GM18505 (cell line): ENCODE measurements at regions not wholly inside any gene's neighbourhood (a gene's known extent, or its start where the extent isn't known, plus 50 kb on each side); places are given as distances from the start of the nearest gene placed in this dataset.

Experiments used
- ATAC-seq: cut with Tn5 transposase; IDR thresholded peaks from one replicate; pipeline ENCODE4 v1.9.1; 2021; ENCODE audit not compliant: unreplicated experiment
- POLR2A ChIP-seq: IDR thresholded peaks from 4 replicates; pipeline ENCODE4 v1.6.1; 2011; ENCODE audit warnings: borderline replicate concordance; ENCODE audit not compliant: insufficient read depth, insufficient read length; ENCODE audit errors: extremely low read depth

DNA sequence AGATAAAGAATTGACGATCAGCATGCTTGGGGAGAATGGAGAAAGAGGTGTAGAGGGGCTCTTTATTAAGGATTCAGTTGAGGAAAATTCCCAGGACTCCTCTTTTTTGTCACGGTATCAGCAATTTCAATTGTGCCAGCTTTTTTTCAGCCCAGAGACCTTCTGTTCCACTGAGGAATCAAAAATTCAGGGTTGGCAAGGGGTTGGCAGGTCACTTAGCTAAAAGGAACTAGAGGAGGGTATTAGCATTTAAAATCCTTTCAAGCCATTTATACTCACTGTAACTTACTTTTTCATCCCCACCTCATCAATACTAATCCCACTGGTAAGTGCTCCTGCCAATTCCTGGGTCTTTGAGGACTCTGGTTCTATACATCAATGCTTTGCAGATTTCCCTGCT, 757.5 kb upstream of the COBL start:
- TF ChIP-seq POLR2A = no peak
- no peak for ATAC-seq

DNA sequence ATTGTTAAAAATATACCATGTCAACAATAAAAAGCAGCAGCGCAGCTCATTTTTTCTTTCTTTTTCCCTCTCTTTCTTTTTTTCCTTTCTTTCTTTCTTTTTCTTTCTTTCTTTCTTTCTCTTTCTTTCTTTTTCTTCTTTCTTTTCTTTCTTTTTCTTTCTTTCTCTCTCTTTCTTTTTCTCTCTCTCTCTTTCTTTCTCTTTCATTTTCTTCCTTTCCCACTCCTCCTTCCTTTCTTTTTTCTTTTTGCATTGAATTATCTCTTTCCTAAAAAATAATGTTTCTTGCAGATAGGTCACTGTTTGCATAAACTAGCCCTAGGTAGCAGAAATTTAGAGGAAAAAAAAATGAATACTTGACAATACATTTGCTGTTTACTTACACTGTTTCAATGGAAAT, 755.1 kb upstream of the COBL start:
- TF ChIP-seq POLR2A = no peak
- ATAC-seq = no peak

DNA sequence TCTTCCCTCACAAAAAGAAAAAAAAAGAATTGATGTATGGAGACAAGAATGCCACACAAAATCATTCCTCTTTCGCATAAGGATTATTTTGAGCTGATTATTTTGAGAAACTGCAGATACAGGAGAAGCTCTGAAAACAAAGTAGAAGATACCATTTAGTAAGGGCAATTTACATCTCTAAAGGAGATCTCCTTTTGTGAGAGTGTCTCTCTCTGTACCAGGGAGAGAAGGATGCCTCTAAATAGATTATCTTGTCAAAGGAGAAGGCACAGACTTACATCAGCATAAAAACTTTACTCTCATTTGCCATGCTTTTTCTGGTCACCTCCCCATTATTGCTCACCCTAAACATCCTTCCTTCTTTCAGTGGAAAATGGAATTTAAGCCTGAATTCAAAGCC, 747.9 kb upstream of the COBL start:
- no peak for ATAC-seq
- TF ChIP-seq POLR2A = no peak

DNA sequence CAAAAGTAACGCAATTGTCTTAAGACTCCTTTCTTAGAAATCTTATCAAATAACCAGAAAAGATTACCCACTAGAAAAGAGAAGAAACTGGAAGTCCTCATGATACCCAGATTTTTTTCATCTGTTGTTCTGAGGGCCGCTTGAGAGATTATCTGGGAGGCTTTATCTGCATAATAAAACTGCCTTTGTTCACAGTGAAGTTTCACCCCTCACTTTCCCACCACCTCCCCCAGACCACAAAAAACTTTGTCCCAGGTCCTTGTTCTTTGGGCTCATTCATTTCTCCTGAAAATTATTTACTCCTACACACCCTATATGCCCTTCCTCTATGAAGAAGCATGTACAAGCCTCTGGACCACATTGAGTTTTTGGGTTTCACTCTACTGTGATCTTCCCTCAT, 745.1 kb upstream of the COBL start:
- ATAC-seq = no peak

DNA sequence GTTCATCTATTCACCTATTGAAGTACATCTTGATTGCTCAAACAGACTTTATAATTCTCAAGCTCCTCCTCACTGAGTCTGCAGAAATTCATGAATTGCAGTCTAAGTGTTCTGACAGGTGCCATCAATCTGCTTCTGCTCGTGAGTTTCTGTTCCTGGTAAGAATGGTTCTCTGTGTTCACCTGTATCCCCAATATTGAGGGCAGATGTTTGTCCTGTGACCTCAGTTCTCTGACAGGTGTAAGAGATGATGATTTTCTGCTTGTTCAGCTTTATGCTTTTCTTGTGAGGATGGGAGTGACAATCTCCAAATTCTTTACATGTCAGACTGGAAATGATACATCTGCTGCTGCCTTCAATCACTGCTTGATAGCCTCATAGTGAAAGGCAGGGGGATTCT, 736.9 kb upstream of the COBL start:
- no peak for ATAC-seq
- TF ChIP-seq POLR2A = no peak

More for the DNA sequence above, 745.1 kb upstream of the COBL start:
- no peak for TF ChIP-seq POLR2A

DNA sequence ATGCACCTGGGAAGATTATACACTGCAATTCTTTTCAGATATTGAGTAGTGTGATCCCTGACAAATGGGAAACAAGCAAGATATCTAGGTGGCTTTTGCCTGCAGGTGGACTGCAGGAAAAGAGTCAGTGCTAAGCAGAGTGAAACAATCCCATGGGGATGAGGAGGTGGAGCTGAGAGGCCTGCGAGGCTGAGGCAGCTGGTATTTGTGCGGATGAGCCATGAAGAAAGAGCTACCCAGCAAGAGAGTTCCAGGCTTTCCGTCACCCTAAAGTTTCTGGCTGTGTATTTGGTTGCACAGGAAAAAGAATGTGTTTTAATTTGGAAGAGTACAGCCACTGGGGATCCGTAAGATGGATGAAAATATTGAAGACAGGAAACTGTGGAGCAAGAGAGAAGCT, 714.1 kb upstream of the COBL start:
- no peak for ATAC-seq
- no peak for TF ChIP-seq POLR2A

DNA sequence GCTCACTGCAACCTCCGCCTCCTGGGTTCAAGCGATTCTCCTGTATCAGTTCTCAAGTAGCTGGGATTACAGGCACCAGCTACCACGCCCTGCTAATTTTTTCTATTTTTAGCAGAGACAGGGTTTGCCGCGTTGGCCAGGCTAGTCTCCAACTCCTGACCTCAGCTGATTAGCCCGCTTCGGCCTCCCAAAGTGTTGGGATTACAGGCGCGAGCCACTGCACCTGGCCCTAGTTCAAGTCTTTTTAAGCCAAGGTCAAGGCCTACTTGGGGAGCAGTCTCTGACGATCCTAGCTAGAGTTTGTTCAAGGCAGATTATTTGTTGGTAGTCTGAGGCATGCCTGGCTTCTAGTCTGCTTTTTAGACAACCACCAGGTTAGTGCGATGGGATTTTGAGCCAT, 709.5 kb upstream of the COBL start:
- TF ChIP-seq POLR2A = no peak
- no peak for ATAC-seq

DNA sequence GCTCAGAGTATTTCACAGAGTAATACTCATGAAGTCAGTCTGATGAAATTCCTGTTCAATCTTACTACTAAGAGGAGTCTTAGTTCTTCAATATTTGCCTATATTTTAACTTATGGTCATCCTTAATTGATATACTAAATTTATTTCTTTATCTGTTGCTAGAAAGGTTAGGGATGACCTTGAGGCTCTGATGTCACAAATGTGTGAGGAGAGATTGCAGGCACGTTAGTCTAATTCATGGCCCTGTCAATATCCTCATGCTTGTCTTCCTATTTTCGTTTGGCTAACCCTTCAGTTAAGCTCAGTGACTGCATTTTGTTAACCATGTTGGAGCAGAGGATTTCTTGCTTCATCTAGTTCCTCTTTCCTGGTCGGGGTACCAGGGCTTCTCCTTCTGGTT, 704.7 kb upstream of the COBL start:
- no peak for ATAC-seq
- TF ChIP-seq POLR2A = no peak

DNA sequence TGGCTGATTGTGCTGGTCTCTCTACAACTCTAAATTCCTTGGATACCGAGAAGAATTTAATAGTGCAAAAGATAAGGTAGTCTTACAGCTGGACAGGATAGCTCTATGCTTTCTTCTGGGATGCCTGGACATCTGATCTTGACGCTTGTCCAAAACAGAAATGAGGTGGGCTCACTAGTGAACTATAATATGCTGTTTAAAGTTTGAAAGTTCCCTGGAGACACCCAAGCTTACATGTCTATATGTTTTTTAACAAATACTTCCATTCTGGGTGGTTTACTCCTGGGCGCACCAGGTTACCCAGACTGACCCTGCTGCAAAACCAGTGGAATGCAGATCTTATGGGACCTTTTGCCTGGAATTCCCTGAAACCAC, 702.1 kb upstream of the COBL start:
- ATAC-seq = no peak
- no peak for TF ChIP-seq POLR2A

DNA sequence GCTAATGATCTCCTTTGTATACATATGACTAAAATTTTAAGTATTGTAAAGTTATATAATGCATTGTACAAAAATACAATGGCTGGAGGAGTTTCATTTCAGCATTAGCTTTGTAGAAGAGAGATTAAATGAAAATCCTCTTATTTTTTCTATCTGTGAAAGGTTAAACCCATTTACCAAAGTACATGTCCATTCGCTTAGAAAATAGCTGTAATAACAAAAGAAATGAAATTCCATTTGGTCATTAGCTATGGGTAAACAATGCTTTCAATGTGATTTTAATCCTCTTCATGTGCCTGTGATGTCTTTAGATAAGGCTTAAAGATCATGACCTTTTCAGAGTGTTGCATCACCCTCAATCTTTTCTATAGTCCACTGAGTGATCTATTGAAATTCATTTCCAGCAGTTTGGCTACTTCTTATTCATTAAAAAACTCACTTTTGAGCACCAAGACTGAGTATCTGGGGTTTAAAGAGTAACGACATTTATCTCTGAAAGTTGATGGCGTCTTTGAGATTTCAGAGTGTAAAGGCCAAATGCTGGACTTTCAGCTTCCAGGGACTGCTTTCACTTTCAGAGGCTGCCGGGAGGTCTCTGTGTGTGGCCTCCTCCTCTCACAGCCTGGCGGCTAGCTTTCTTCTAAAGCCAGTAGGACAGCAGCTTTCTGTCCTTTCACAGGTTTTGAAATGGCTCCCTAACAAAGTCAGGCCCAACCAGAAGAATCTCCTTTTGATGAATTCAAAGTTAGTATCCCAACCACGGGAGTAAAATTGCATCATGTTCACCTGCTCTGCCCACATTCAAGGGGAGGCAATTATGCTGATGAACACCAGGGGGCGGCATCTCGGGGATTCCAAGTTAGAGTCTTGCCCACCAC, 701.4 kb upstream of the COBL start:
- ATAC-seq = no peak
- no peak for TF ChIP-seq POLR2A

DNA sequence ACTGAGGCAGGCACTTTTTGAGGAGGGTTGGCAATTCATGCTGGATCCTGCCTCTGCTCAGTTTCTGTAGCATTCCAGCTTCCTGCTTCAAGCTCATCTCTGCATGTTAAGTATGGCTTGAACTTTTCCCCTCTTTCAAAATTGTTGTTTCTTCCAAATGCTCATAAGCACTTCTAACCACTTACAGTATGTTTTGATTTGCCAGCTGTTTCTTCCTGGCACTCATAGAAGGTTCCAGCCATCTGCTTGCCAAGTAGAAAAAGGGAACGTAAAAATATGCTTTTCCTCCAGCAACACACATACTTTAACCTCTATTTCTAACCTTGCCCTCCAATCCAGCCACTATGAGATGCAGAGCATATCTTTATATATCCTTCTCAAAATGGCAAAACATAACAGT, 692.6 kb upstream of the COBL start:
- TF ChIP-seq POLR2A = no peak
- no peak for ATAC-seq

DNA sequence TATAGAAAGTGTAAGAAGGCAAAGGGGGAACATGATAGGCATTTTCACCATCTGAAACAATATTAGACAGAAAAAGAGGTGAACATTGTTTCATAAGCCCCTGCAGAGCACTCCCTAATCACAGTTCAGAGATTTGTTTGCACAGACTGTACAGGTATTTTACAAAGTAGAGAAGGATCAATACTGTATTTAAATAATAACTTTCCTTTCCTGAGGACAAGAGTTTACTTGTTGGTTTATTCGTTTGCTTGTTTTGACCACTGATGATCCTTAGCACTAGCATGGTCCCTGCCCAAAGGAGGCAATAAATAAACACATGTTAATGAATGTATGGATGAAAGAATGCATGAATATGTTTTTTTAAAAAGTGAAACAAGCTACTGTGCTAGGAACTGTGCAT, 690.1 kb upstream of the COBL start:
- no peak for TF ChIP-seq POLR2A
- ATAC-seq = no peak

DNA sequence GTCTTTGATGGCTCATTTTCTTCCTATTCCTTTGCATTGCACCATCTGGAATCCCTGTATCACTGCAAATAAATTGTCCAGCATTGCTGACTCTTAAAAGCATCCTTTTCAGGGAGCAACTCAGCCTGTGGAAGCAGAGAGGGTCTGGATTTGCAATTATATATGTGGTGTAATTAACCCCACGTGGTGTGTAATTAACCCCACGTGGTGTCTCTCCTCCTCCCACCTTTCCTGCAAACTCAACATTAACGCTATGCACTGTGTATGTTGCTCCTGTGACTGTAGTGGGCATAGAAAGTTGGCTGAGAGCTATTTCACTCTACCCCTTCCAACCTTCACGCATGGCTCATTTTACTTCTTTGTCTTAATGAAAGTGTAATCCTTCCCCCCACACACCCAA, 689.0 kb upstream of the COBL start:
- ATAC-seq = no peak
- TF ChIP-seq POLR2A = no peak

DNA sequence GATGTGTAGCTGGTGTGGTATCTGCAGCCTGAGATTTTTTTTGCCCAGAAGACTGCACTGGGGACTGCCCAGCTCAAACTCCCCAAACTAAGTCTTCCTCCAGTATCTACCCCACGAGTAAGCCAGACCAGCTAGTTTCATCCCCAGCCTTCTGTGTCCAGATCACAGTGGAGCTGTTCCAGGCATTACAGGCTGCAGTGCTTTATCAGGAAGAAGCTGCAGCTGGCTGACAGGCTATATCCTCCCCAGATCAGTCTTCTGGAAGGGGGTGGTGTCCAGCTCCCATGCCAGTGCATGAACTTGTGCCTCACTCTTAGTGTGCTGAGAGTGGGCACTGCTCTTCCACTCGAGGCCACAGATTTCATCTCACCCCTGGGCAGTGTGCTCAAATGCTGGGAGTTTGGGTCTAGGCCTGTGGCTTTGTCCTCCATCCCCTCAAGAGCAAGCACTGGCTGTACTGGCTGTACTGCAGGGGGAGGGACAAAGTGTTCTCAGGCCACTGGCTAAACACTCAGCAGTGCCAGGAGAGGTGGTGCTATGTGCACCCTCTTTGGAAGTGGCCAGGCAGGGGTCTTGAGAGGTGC, 679.1 kb upstream of the COBL start:
- ATAC-seq = no peak
- no peak for TF ChIP-seq POLR2A

DNA sequence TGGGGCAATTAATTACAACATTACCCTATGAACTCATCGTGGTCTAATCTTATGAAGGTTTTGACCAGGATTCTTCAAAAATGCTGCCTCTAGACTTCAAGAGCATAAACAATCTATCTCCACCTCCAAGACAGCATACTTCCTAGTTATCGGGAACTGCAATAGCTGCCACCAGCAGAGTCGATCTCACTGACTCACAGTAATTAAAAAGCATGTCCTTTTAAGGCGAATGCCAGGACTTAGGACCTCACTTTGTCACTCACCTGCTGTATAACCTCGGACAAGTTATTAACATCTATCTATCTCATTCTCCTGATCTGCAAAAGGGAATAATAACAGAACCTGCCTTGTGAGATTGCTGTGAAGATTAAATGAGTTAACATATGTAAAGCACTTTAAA, 666.0 kb upstream of the COBL start:
- TF ChIP-seq POLR2A = no peak

DNA sequence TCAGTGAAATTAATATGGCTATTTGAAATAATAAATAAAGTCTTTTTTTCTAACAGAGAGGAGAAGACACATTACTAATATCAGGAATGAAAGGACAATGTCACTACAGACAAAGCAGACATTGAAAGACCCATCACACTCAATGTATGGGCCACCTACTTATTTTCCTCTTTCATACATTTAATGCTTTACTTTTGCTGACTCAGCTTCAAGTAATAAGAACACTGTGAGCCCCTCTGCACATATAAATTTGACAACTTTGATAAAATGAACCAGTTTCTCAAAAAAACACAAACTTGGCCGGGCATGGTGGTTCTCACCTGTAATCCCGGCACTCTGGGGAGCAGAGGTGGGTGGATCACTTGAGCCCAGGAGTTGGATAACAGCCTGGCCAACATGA, 664.2 kb upstream of the COBL start:
- ATAC-seq = no peak
- no peak for TF ChIP-seq POLR2A

More for the DNA sequence above, 666.0 kb upstream of the COBL start:
- no peak for ATAC-seq

DNA sequence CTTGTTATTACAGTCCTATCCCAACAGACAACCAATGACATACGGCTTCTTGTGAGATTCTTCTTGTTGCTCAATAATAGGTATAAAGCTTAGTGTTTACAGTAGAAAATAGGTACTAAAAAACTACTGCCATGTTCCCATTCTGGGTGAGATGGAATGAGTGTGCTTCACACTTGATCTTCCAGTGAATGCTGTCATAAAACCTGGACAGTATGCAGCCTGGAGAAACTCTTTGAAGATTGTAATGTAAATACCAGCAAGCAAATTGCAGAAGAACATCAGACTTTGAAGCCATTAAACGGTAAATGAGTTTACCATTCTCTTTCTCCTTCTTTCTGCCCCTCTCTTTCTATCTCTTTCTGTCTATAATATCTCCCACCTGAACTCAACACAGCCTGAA, 663.7 kb upstream of the COBL start:
- ATAC-seq = no peak
- no peak for TF ChIP-seq POLR2A
